ENCODE measurements at regions not wholly inside any gene's neighbourhood (a gene's known extent, or its start where the extent isn't known, plus 50 kb on each side); places are given as distances from the start of the nearest gene placed in this dataset.

DNA sequence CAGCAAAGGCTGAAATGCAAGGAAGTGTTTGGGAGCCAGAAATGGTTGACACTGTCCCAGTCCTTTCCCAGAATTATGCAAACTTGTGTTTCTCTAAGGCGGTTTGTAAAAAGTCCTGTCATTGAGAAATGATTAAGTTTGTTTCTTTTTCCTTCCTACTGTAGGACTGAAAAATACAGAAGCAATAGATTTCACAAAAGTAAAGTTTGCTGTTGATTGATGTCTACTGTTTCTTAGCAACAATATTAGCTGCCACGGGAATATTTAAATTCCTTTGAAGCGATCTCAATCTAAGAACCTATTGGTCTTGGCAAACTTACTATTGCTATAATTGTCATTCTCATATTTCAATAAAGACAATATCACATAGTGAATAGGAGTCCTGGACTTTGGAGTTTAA is 100.7 kb upstream of the IL12A start:
- TF ChIP-seq POLR2A (IDR thresholded peaks at IDR 0.05; ENCODE audit: low read length) (no peak), GATA1 (IDR thresholded peaks at IDR 0.05; ENCODE audit: low read depth, low read length) (no peak)

All from erythroblast (primary cell).